ENCODE measurements at regions not wholly inside any gene's neighbourhood (a gene's known extent, or its start where the extent isn't known, plus 50 kb on each side); places are given as distances from the start of the nearest gene placed in this dataset.

- no peak for DNase-seq (ENCODE audit: low read depth in 1 of 2, low spot score in 1 of 2)
- H3K27me3 ChIP-seq (ENCODE audit: insufficient read depth, poor library complexity, severe bottlenecking) = no peaks in the 10 kb centered on the region
- no peak overlapping the region for H3K4me3 ChIP-seq (replicated peaks; ENCODE audit: insufficient read depth, low read length)
- TF ChIP-seq CTCF (IDR thresholded peaks at IDR 0.05; ENCODE audit: insufficient read depth, low read length) = no peak
- no peak for TF ChIP-seq POLR2AphosphoS5 (IDR thresholded peaks at IDR 0.05; ENCODE audit: low read depth)
- TF ChIP-seq GABPA (IDR thresholded peaks at IDR 0.05; ENCODE audit: low read depth) = no peak
- no peak for TF ChIP-seq REST (IDR thresholded peaks at IDR 0.05; ENCODE audit: insufficient replicate concordance, low read depth)
- TF ChIP-seq SPI1 (IDR thresholded peaks at IDR 0.05; ENCODE audit: borderline replicate concordance, low read depth) = no peak
- H3K27ac ChIP-seq (replicated peaks) = no peak overlapping the region
Measured at GRCh38 chr12:131192951-131193350, 239.2 kb downstream of the ADGRD1 start.

GRCh38 chr12:131194166-131194565 is 240.5 kb downstream of the ADGRD1 start:
- DNase-seq (ENCODE audit: low read depth in 1 of 2, low spot score in 1 of 2) = no peak
- Histone ChIP-seq H3K27ac (replicated peaks) (no peak overlapping the region), H3K4me3 (replicated peaks; ENCODE audit: insufficient read depth, low read length) (no peak overlapping the region), H3K27me3 (ENCODE audit: insufficient read depth, poor library complexity, severe bottlenecking) (no peaks in the 10 kb centered on the region)
- no peak for TF ChIP-seq GABPA (IDR thresholded peaks at IDR 0.05; ENCODE audit: low read depth)
- TF ChIP-seq REST (IDR thresholded peaks at IDR 0.05; ENCODE audit: insufficient replicate concordance, low read depth) = no peak
- TF ChIP-seq POLR2AphosphoS5 (IDR thresholded peaks at IDR 0.05; ENCODE audit: low read depth) = no peak
- no peak for TF ChIP-seq SPI1 (IDR thresholded peaks at IDR 0.05; ENCODE audit: borderline replicate concordance, low read depth)
- TF ChIP-seq CTCF (IDR thresholded peaks at IDR 0.05; ENCODE audit: insufficient read depth, low read length) = no peak

GRCh38 chr12:131195796-131196195 is 242.1 kb downstream of the ADGRD1 start:
- H3K27ac ChIP-seq (replicated peaks) = no peak overlapping the region
- no peaks in the 10 kb centered on the region for H3K27me3 ChIP-seq (ENCODE audit: insufficient read depth, poor library complexity, severe bottlenecking)
- H3K4me3 ChIP-seq (replicated peaks; ENCODE audit: insufficient read depth, low read length) = no peak overlapping the region
- TF ChIP-seq SPI1 (IDR thresholded peaks at IDR 0.05; ENCODE audit: borderline replicate concordance, low read depth) = no peak
- TF ChIP-seq POLR2AphosphoS5 (IDR thresholded peaks at IDR 0.05; ENCODE audit: low read depth) = no peak
- no peak for TF ChIP-seq GABPA (IDR thresholded peaks at IDR 0.05; ENCODE audit: low read depth)
- TF ChIP-seq CTCF (IDR thresholded peaks at IDR 0.05; ENCODE audit: insufficient read depth, low read length) = no peak
- no peak for TF ChIP-seq REST (IDR thresholded peaks at IDR 0.05; ENCODE audit: insufficient replicate concordance, low read depth)
- no peak for DNase-seq (ENCODE audit: low read depth in 1 of 2, low spot score in 1 of 2)
